ENCODE measurements at regions not wholly inside any gene's neighbourhood (a gene's known extent, or its start where the extent isn't known, plus 50 kb on each side); places are given as distances from the start of the nearest gene placed in this dataset.

DNA sequence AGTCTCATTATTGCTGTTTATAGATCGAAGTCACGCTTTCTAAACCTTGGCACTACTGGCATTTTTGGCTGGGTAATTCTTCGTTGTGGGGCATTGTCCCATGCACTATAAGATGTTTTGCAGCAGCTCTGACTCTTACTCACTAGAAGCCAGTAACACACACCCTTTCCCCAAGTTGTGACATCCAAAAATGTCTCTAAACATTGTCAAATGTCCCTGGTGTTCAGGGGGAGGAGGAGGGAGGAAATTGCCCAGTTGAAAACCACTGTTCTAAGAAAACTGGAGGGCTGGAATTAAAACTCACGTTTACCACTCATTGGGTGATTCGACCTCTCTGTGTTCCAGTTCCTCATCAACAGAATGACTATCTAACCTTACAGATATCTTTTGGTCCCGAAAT, 115.7 kb upstream of the KLF7 start:
- Histone ChIP-seq H3K36me3 (ENCODE audit: control insufficient read depth in 4 of 4, insufficient read depth in 3 of 4, low read depth in 1 of 4, low read length in 3 of 4) (no peaks in the 10 kb centered on the region), H3K27me3 (ENCODE audit: control insufficient read depth in 4 of 4, insufficient read depth in 4 of 4, low read length in 3 of 4) (no peaks in the 10 kb centered on the region), H3K9me3 (ENCODE audit: control insufficient read depth in 4 of 4, low read length in 3 of 4) (no peaks in the 10 kb centered on the region), H3K27ac (ENCODE audit: low read depth in 1 of 2, low read length in 2 of 2) (no peak overlapping the region), H3K9ac (ENCODE audit: low read depth in 1 of 2, low read length in 2 of 2) (no peak overlapping the region), H3K4me1 (ENCODE audit: control insufficient read depth in 4 of 4, insufficient read depth in 4 of 4, low read length in 3 of 4) (no peaks in the 10 kb centered on the region), H3K4me3 (ENCODE audit: low read depth in 1 of 3, low read length in 3 of 3) (no peak overlapping the region)
- TF ChIP-seq FOXA2 (IDR thresholded peaks at IDR 0.05) (no peak), RXRA (IDR thresholded peaks at IDR 0.05) (no peak), HNF4G (IDR thresholded peaks at IDR 0.05) (no peak)
- 90% methylated on average over 6 of the region's 6 CpGs for WGBS
- DNase-seq (ENCODE audit: low spot score): no peak

DNA sequence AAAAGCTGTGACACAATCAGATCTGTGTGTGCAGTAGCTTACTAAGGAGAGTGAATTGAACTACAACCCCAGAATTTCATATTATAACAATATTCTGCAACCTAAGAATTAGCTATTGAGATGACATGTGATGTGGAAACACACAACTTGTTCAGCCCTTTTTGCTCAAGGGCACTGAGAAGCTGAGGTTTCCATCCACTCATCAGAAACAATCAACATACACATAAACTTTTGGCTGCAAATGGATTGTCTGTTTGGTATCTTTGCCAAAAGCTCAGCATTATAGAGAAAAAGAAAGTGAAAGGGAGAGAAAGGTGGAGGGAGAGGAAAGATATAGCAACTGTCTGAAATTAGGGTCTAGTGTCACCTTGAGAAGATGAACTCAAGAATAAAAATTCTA, 117.2 kb upstream of the KLF7 start:
- Histone ChIP-seq H3K9me3 (ENCODE audit: control insufficient read depth in 4 of 4, low read length in 3 of 4) (no peaks in the 10 kb centered on the region), H3K4me3 (ENCODE audit: low read depth in 1 of 3, low read length in 3 of 3) (no peak overlapping the region), H3K9ac (ENCODE audit: low read depth in 1 of 2, low read length in 2 of 2) (no peak overlapping the region), H3K27ac (ENCODE audit: low read depth in 1 of 2, low read length in 2 of 2) (no peak overlapping the region), H3K36me3 (ENCODE audit: control insufficient read depth in 4 of 4, insufficient read depth in 3 of 4, low read depth in 1 of 4, low read length in 3 of 4) (no peaks in the 10 kb centered on the region), H3K4me1 (ENCODE audit: control insufficient read depth in 4 of 4, insufficient read depth in 4 of 4, low read length in 3 of 4) (no peaks in the 10 kb centered on the region), H3K27me3 (ENCODE audit: control insufficient read depth in 4 of 4, insufficient read depth in 4 of 4, low read length in 3 of 4) (no peaks in the 10 kb centered on the region)
- DNase-seq (ENCODE audit: low spot score): no peak
- TF ChIP-seq HNF4A (conservative IDR thresholded peaks at IDR 0.05) (no peak), TAF1 (conservative IDR thresholded peaks at IDR 0.05) (no peak), CTCF (IDR thresholded peaks at IDR 0.05; ENCODE audit: low read depth, low read length, missing input control) (no peak), SP1 (IDR thresholded peaks at IDR 0.05) (no peak), FOXA1 (IDR thresholded peaks at IDR 0.05) (no peak), REST (IDR thresholded peaks at IDR 0.05) (no peak), NR2F2 (IDR thresholded peaks at IDR 0.05) (no peak), YY1 (IDR thresholded peaks at IDR 0.05) (no peak), ZBTB33 (IDR thresholded peaks at IDR 0.05) (no peak)
- TF ChIP-seq, protein P1, sequence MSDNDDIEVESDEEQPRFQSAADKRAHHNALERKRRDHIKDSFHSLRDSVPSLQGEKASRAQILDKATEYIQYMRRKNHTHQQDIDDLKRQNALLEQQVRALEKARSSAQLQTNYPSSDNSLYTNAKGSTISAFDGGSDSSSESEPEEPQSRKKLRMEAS (IDR thresholded peaks at IDR 0.05): no peak
- TF ChIP-seq, protein P2, sequence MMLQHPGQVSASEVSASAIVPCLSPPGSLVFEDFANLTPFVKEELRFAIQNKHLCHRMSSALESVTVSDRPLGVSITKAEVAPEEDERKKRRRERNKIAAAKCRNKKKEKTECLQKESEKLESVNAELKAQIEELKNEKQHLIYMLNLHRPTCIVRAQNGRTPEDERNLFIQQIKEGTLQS (IDR thresholded peaks at IDR 0.05): no peak

All from liver (tissue), 8 donors.